SK-N-SH treated with all-trans-retinoic acid at 6 μM for 48 hours (cell line): ENCODE measurements at regions not wholly inside any gene's neighbourhood (a gene's known extent, or its start where the extent isn't known, plus 50 kb on each side); places are given as distances from the start of the nearest gene placed in this dataset.

Experiments
- ATAC-seq: fragments of 200-7000 bp; cut with Tn5 transposase; 3 replicates; pipeline ENCODE4 v1.9.1; 2020; ENCODE audit warnings: mild to moderate bottlenecking, moderate library complexity
- ARNTL ChIP-seq: fragments of 450-650 bp; formaldehyde crosslinking; IDR thresholded peaks from 2 replicates; pipeline ENCODE4 v1.5.0; 2020; ENCODE audit warnings: low read depth, mild to moderate bottlenecking, moderate library complexity, borderline replicate concordance
- BACH2 ChIP-seq: fragments of 250-450 bp; sonication (Bioruptor Pico); IDR thresholded peaks from 2 replicates; pipeline ENCODE4 v1.9.0; 2021; ENCODE audit warnings: mild to moderate bottlenecking, borderline replicate concordance
- CREB5 ChIP-seq: fragments of 250-450 bp; sonication (Bioruptor Pico); IDR thresholded peaks from 2 replicates; pipeline ENCODE4 v1.5.1; 2020; ENCODE audit warnings: low read depth, mild to moderate bottlenecking, moderate library complexity
- CSDC2 ChIP-seq: fragments of 250-450 bp; sonication (Bioruptor Pico); IDR thresholded peaks from 2 replicates; pipeline ENCODE4 v1.5.0; 2020; ENCODE audit warnings: mild to moderate bottlenecking, moderate library complexity
- ESRRG ChIP-seq: fragments of 250-450 bp; sonication (Bioruptor Pico); IDR thresholded peaks from 2 replicates; pipeline ENCODE4 v1.6.1; 2021; ENCODE audit warnings: mild to moderate bottlenecking
- GLIS3 ChIP-seq: fragments of 250-450 bp; sonication (Bioruptor Pico); IDR thresholded peaks from 2 replicates; pipeline ENCODE4 v1.5.0; 2020; ENCODE audit warnings: mild to moderate bottlenecking, moderate library complexity
- ISL1 ChIP-seq: fragments of 250-450 bp; sonication (Bioruptor Pico); IDR thresholded peaks from 2 replicates; pipeline ENCODE4 v2.1.2; 2022; ENCODE audit warnings: mild to moderate bottlenecking, moderate library complexity
- OSR1 ChIP-seq: fragments of 250-450 bp; sonication (Bioruptor Pico); IDR thresholded peaks from 2 replicates; pipeline ENCODE4 v1.8.0; 2022; ENCODE audit warnings: moderate library complexity, mild to moderate bottlenecking, inconsistent platforms
- POU6F1 ChIP-seq: fragments of 250-450 bp; sonication (Bioruptor Pico); IDR thresholded peaks from 2 replicates; pipeline ENCODE4 v1.8.0; 2021; ENCODE audit warnings: low read depth, mild to moderate bottlenecking, moderate library complexity, borderline replicate concordance
- PPARA ChIP-seq: fragments of 250-450 bp; sonication (Bioruptor Pico); IDR thresholded peaks from 2 replicates; pipeline ENCODE4 v1.5.0; 2020; ENCODE audit warnings: mild to moderate bottlenecking, borderline replicate concordance
- RARB ChIP-seq: fragments of 250-450 bp; sonication (Bioruptor Pico); IDR thresholded peaks from 2 replicates; pipeline ENCODE4 v1.8.0; 2021; ENCODE audit warnings: mild to moderate bottlenecking, moderate library complexity
- SNAI2 ChIP-seq: fragments of 250-450 bp; sonication (Bioruptor Pico); IDR thresholded peaks from 2 replicates; pipeline ENCODE4 v1.5.0; 2020; ENCODE audit warnings: mild to moderate bottlenecking, moderate library complexity
- TCF4 ChIP-seq: fragments of 250-450 bp; sonication (Bioruptor Pico); IDR thresholded peaks from 2 replicates; pipeline ENCODE4 v1.8.0; 2021; ENCODE audit warnings: mild to moderate bottlenecking, moderate library complexity, borderline replicate concordance
- TOX ChIP-seq: fragments of 250-450 bp; sonication (Bioruptor Pico); IDR thresholded peaks from 2 replicates; pipeline ENCODE4 v1.8.0; 2021; ENCODE audit warnings: mild to moderate bottlenecking, moderate library complexity, borderline replicate concordance
- TSHZ2 ChIP-seq: fragments of 250-450 bp; sonication (Bioruptor Pico); IDR thresholded peaks from 2 replicates; pipeline ENCODE4 v1.5.0; 2020; ENCODE audit warnings: mild to moderate bottlenecking, moderate library complexity
- ZC3H10 ChIP-seq: fragments of 250-450 bp; sonication (Bioruptor Pico); IDR thresholded peaks from 2 replicates; pipeline ENCODE4 v1.5.1; 2021; ENCODE audit warnings: mild to moderate bottlenecking, moderate library complexity
- ZFP3 ChIP-seq: fragments of 250-450 bp; sonication (Bioruptor Pico); IDR thresholded peaks from 2 replicates; pipeline ENCODE4 v1.5.0; 2020; ENCODE audit warnings: mild to moderate bottlenecking, moderate library complexity
- ZFP30 ChIP-seq: fragments of 450-650 bp; formaldehyde crosslinking; IDR thresholded peaks from 2 replicates; pipeline ENCODE4 v1.5.0; 2022; ENCODE audit warnings: mild to moderate bottlenecking, moderate library complexity
- ZNF565 ChIP-seq: fragments of 450-650 bp; formaldehyde crosslinking; conservative IDR thresholded peaks from 2 replicates; pipeline ENCODE4 v1.5.0; 2020; ENCODE audit warnings: low read depth, mild to moderate bottlenecking, moderate library complexity
- ZNF70 ChIP-seq: fragments of 450-650 bp; formaldehyde crosslinking; IDR thresholded peaks from 2 replicates; pipeline ENCODE4 v1.5.0; 2020; ENCODE audit warnings: mild to moderate bottlenecking, moderate library complexity
- ZNF8 ChIP-seq: fragments of 450-650 bp; formaldehyde crosslinking; IDR thresholded peaks from 2 replicates; pipeline ENCODE4 v1.5.0; 2020; ENCODE audit warnings: mild to moderate bottlenecking, moderate library complexity
- TF ChIP-seq, protein P1 (sequence below): fragments of 250-450 bp; sonication (Bioruptor Pico); IDR thresholded peaks from 2 replicates; pipeline ENCODE4 v1.5.1; 2021; ENCODE audit warnings: mild to moderate bottlenecking, moderate library complexity
- TF ChIP-seq, protein P2 (sequence below): fragments of 250-450 bp; sonication (Bioruptor Pico); IDR thresholded peaks from 2 replicates; pipeline ENCODE4 v1.8.0; 2020; ENCODE audit warnings: mild to moderate bottlenecking, moderate library complexity, borderline replicate concordance

DNA sequence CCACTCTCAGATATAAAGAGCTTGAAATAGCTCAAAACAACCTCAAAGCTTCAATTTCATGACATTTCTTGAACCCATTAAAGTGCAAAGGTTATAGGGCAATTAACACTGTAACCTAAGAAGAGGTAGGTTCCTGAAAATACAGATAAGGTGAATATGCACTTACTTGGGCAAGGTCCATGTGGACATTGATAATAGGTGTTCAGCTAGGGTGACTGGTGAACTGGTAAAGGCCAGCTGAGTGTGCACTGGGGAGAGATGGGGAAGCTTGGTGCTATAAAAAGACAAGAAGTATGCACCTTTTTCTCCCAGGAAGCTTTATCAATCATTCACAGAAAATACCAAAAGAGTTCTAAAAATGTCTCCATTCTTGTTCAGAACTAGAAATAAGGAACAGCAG lies 418.6 kb downstream of the SLC16A7 start:
- ATAC-seq, result no peak
- TF ChIP-seq TSHZ2 (no peak), ZNF70 (CRISPR knock-in tag) (no peak), ZC3H10 (no peak), OSR1 (CRISPR knock-in tag) (no peak), ISL1 (CRISPR knock-in tag) (no peak), SNAI2 (no peak), ZFP30 (CRISPR knock-in tag) (no peak), BACH2 (no peak), TOX (CRISPR knock-in tag) (no peak), ZNF565 (CRISPR knock-in tag) (no peak), TCF4 (no peak), ESRRG (CRISPR knock-in tag) (no peak), GLIS3 (CRISPR knock-in tag) (no peak), POU6F1 (CRISPR knock-in tag) (no peak), RARB (CRISPR knock-in tag) (no peak)
- TF ChIP-seq, protein P1, sequence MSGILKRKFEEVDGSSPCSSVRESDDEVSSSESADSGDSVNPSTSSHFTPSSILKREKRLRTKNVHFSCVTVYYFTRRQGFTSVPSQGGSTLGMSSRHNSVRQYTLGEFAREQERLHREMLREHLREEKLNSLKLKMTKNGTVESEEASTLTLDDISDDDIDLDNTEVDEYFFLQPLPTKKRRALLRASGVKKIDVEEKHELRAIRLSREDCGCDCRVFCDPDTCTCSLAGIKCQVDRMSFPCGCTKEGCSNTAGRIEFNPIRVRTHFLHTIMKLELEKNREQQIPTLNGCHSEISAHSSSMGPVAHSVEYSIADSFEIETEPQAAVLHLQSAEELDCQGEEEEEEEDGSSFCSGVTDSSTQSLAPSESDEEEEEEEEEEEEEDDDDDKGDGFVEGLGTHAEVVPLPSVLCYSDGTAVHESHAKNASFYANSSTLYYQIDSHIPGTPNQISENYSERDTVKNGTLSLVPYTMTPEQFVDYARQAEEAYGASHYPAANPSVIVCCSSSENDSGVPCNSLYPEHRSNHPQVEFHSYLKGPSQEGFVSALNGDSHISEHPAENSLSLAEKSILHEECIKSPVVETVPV, result no peak

- no peak for ATAC-seq
- no peak for TF ChIP-seq TOX (CRISPR knock-in tag)
- no peak for TF ChIP-seq ARNTL (CRISPR knock-in tag)
- no peak for TF ChIP-seq ZNF565 (CRISPR knock-in tag)
- no peak for TF ChIP-seq ZFP3 (CRISPR knock-in tag)
- no peak for TF ChIP-seq GLIS3 (CRISPR knock-in tag)
- no peak for TF ChIP-seq TSHZ2
- no peak for TF ChIP-seq OSR1 (CRISPR knock-in tag)
- TF ChIP-seq ZC3H10, result no peak
- no peak for TF ChIP-seq ZNF8 (CRISPR knock-in tag)
- no peak for TF ChIP-seq ISL1 (CRISPR knock-in tag)
- TF ChIP-seq CREB5, result no peak
- no peak for TF ChIP-seq POU6F1 (CRISPR knock-in tag)
- TF ChIP-seq CSDC2 (CRISPR knock-in tag), result no peak
- TF ChIP-seq SNAI2, result no peak
- TF ChIP-seq, protein P2, sequence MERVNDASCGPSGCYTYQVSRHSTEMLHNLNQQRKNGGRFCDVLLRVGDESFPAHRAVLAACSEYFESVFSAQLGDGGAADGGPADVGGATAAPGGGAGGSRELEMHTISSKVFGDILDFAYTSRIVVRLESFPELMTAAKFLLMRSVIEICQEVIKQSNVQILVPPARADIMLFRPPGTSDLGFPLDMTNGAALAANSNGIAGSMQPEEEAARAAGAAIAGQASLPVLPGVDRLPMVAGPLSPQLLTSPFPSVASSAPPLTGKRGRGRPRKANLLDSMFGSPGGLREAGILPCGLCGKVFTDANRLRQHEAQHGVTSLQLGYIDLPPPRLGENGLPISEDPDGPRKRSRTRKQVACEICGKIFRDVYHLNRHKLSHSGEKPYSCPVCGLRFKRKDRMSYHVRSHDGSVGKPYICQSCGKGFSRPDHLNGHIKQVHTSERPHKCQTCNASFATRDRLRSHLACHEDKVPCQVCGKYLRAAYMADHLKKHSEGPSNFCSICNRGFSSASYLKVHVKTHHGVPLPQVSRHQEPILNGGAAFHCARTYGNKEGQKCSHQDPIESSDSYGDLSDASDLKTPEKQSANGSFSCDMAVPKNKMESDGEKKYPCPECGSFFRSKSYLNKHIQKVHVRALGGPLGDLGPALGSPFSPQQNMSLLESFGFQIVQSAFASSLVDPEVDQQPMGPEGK (CRISPR knock-in tag), result no peak
- TF ChIP-seq, protein P1, result no peak
- no peak for TF ChIP-seq ZNF70 (CRISPR knock-in tag)
- no peak for TF ChIP-seq ESRRG (CRISPR knock-in tag)
- TF ChIP-seq TCF4, result no peak
- TF ChIP-seq PPARA (CRISPR knock-in tag), result no peak
Measured at GRCh38 chr12:60020068-60020467, 424.2 kb downstream of the SLC16A7 start.
